ENCODE measurements at regions not wholly inside any gene's neighbourhood (a gene's known extent, or its start where the extent isn't known, plus 50 kb on each side); places are given as distances from the start of the nearest gene placed in this dataset.

GRCh38 chr1:228845101-228845500 is 109.8 kb downstream of the RHOU start:
- TF ChIP-seq CTCF (IDR thresholded peaks at IDR 0.05) (no peak), POLR2A (IDR thresholded peaks at IDR 0.05) (no peak)
